Endothelial cell of umbilical vein (primary cell): ENCODE measurements at regions not wholly inside any gene's neighbourhood (a gene's known extent, or its start where the extent isn't known, plus 50 kb on each side); places are given as distances from the start of the nearest gene placed in this dataset.

ENCODE experiments used
- BruUV-seq: library from RNA; stranded (reverse); fragments of 400-500 nt; replicated peaks from 2 replicates; lab custom pipeline; 2021; lab: Mats Ljungman, UMichigan
- CTCF ChIA-PET: fragments of 300-600, 350-600 bp; sonication (Branson Sonifier 250); formaldehyde crosslinking; loops from one replicate; lab custom pipeline; 2021; ENCODE audit warnings: antibody characterized with exemption, inconsistent platforms; lab: Charles Lee
- POLR2A ChIA-PET: fragments of 300-600, 350-600 bp; sonication (Branson Sonifier 250); formaldehyde crosslinking; loops from one replicate; lab custom pipeline; 2021; ENCODE audit warnings: antibody characterized with exemption, inconsistent platforms; lab: Charles Lee
- DNase-seq: peaks from one replicate; pipeline ENCODE4 v3.0.0-alpha.2; 2011; ENCODE audit warnings: low read depth, low spot score
- FAIRE-seq: peaks from 2 replicates; lab custom pipeline; 2011; peaks lifted over from hg19 to GRCh38; lab: Jason Lieb, UNC
- H2AFZ ChIP-seq: 2 replicates; pipeline ENCODE4 v1.6.0; 2012; ENCODE audit warnings: low read depth, low read length, control low read depth, inconsistent platforms
- H3K27ac ChIP-seq: 2 replicates; pipeline ENCODE4 v1.5.1; 2011; ENCODE audit warnings: low read depth, mild to moderate bottlenecking, control low read depth, low read length, moderate library complexity; ENCODE audit not compliant: insufficient read depth
- H3K27me3 ChIP-seq, 2 experiments: 2 replicates each; pipeline versions ENCODE4 v1.6.0 to v1.6.1; 2011; ENCODE audit warnings: low read length in 2 of 2, mixed read lengths in 1 of 2; ENCODE audit not compliant: control insufficient read depth in 2 of 2, insufficient read depth in 2 of 2
- H3K36me3 ChIP-seq, 2 experiments: 2 replicates in 1 of 2; 3 replicates in 1 of 2; pipeline ENCODE4 v1.5.1; 2011; ENCODE audit warnings: low read length in 2 of 2, mild to moderate bottlenecking in 1 of 2, moderate library complexity in 1 of 2; ENCODE audit not compliant: control insufficient read depth in 2 of 2, insufficient read depth in 2 of 2; ENCODE audit errors: extremely low read depth in 1 of 2
- H3K4me1 ChIP-seq: 3 replicates; pipeline ENCODE4 v1.5.1; 2011; ENCODE audit warnings: mild to moderate bottlenecking, low read length; ENCODE audit not compliant: control insufficient read depth, insufficient read depth; ENCODE audit errors: extremely low read depth
- H3K4me2 ChIP-seq: 2 replicates; pipeline ENCODE4 v1.6.1; 2011; ENCODE audit warnings: low read length, control low read depth, mixed read lengths; ENCODE audit not compliant: insufficient read depth
- H3K4me3 ChIP-seq, 3 experiments: fragments of 200-600 bp in 1 of 3; sonication (generic), shearing (Covaris generic) in 1 of 3; replicated peaks in 1 of 3; 2 replicates each; pipeline ENCODE4 v1.5.1; 2011 to 2016; ENCODE audit warnings: control low read depth in 3 of 3, low read length in 3 of 3, mild to moderate bottlenecking in 2 of 3, inconsistent platforms in 1 of 3, low read depth in 1 of 3, moderate library complexity in 1 of 3; ENCODE audit not compliant: insufficient read depth in 1 of 3
- H3K79me2 ChIP-seq: 2 replicates; pipeline ENCODE4 v1.6.0; 2012; ENCODE audit warnings: low read length, inconsistent platforms; ENCODE audit not compliant: control insufficient read depth, insufficient read depth
- H3K9ac ChIP-seq: replicated peaks from 2 replicates; pipeline ENCODE3; 2011; ENCODE audit warnings: low read length, control low read depth; ENCODE audit not compliant: insufficient read depth; ENCODE audit errors: extremely low read depth
- H3K9me1 ChIP-seq: replicated peaks from 3 replicates; pipeline ENCODE4 v1.6.0; 2011; ENCODE audit warnings: mild to moderate bottlenecking, low read length; ENCODE audit not compliant: control insufficient read depth, insufficient read depth; ENCODE audit errors: extremely low read depth
- H3K9me3 ChIP-seq: replicated peaks from 2 replicates; pipeline ENCODE4 v1.5.1; 2012; ENCODE audit warnings: low read length, inconsistent platforms; ENCODE audit not compliant: control insufficient read depth, insufficient read depth
- H4K20me1 ChIP-seq: replicated peaks from 2 replicates; pipeline ENCODE3; 2011; ENCODE audit warnings: mild to moderate bottlenecking, low read length; ENCODE audit not compliant: control insufficient read depth, insufficient read depth; ENCODE audit errors: extremely low read depth
- CTCF ChIP-seq, 2 donors: IDR thresholded peaks; 1 replicate in 1 of 2; 2 replicates in 1 of 2; pipeline ENCODE4 v1.5.1; 2011; ENCODE audit warnings: low read length in 2 of 2, mild to moderate bottlenecking in 2 of 2, moderate library complexity in 2 of 2, control low read depth in 1 of 2, inconsistent platforms in 1 of 2, low read depth in 1 of 2; ENCODE audit not compliant: insufficient read depth in 1 of 2; ENCODE audit errors: extremely low read depth in 1 of 2
- EZH2 ChIP-seq: IDR thresholded peaks from 2 replicates; pipeline ENCODE4 v1.6.1; 2012; ENCODE audit warnings: borderline replicate concordance, low read depth, mild to moderate bottlenecking, moderate library complexity, low read length, inconsistent platforms; ENCODE audit not compliant: severe bottlenecking
- GATA2 ChIP-seq: IDR thresholded peaks from 2 replicates; pipeline ENCODE4 v1.7.0; 2011; ENCODE audit warnings: low read depth, mild to moderate bottlenecking, moderate library complexity, mixed read lengths, low read length; ENCODE audit not compliant: insufficient read length, insufficient read depth
- JUN ChIP-seq: IDR thresholded peaks from 2 replicates; pipeline ENCODE4 v1.6.1; 2011; ENCODE audit warnings: borderline replicate concordance, low read depth; ENCODE audit not compliant: insufficient read length, insufficient read depth
- MAX ChIP-seq: IDR thresholded peaks from 2 replicates; pipeline ENCODE4 v1.6.1; 2011; ENCODE audit not compliant: insufficient read depth, insufficient read length
- MYC ChIP-seq: IDR thresholded peaks from one replicate; pipeline ENCODE4 v1.6.1; 2011; ENCODE audit warnings: mild to moderate bottlenecking, low read depth, low read length
- POLR2A ChIP-seq: IDR thresholded peaks from 2 replicates; pipeline ENCODE4 v1.6.1; 2012; ENCODE audit warnings: low read depth, mild to moderate bottlenecking, control low read depth, low read length
- POLR2AphosphoS5 ChIP-seq: IDR thresholded peaks from 2 replicates; pipeline ENCODE4 v1.6.1; 2012; ENCODE audit warnings: low read depth, mild to moderate bottlenecking, control low read depth, low read length, moderate library complexity; ENCODE audit not compliant: insufficient read depth
- dilution Hi-C: fragments of 300-500 bp; cut with MboI; formaldehyde crosslinking; loops from one replicate; pipeline ENCODE4 v1.15.0; 2019; ENCODE audit warnings: low sequenced_read_pairs; ENCODE audit not compliant: extremely low pct_ligation_motif_present
- intact Hi-C: fragments of 100-400 bp; cut with micrococcal nuclease; formaldehyde crosslinking; loops from one replicate; pipeline ENCODE4 v1.10.0; 2022

- Histone ChIP-seq H3K4me1 (no peaks in the 10 kb centered on the region), H3K36me3 (no peaks in the 10 kb centered on the region), H3K9me1 (no peaks in the 10 kb centered on the region), H3K4me3 (no peak overlapping the region), H3K27ac (no peak overlapping the region), H3K27me3 (no peaks in the 10 kb centered on the region), H3K9ac (no peak overlapping the region), H3K9me3 (no peaks in the 10 kb centered on the region), H3K79me2 (no peaks in the 10 kb centered on the region), H2AFZ (no peak overlapping the region), H4K20me1 (no peaks in the 10 kb centered on the region), H3K4me2 (no peak overlapping the region)
- TF ChIP-seq EZH2: no peak
- dilution Hi-C loops: no loop called here
- no peak for FAIRE-seq
- ChIA-PET POLR2A (no interaction called here), CTCF (interaction anchor here (0.9 to 1.6 kb wide), 2 partner anchors 9 to 255 kb away, joined by 3 to 6 read pairs; no protein-coding TSS in a partner anchor)
- BruUV-seq: no TSS peak
- intact Hi-C loops: no loop called here
- DNase-seq: no peak
Observed at GRCh38 chr17:36858119-36859002, 78.9 kb upstream of the LHX1 start.

- Histone ChIP-seq H3K4me2 (no peak overlapping the region), H4K20me1 (no peaks in the 10 kb centered on the region), H3K27me3 (no peaks in the 10 kb centered on the region), H2AFZ (no peak overlapping the region), H3K9ac (no peak overlapping the region), H3K27ac (no peak overlapping the region), H3K36me3 (no peaks in the 10 kb centered on the region), H3K4me1 (no peaks in the 10 kb centered on the region), H3K9me1 (no peaks in the 10 kb centered on the region), H3K79me2 (no peaks in the 10 kb centered on the region), H3K4me3 (no peak overlapping the region), H3K9me3 (no peaks in the 10 kb centered on the region)
- TF ChIP-seq POLR2A (no peak), EZH2 (no peak), MAX (no peak), CTCF (IDR thresholded peaks at IDR 0.05; ENCODE audit: extremely low read depth in 1 of 2, insufficient read depth in 1 of 2, low read depth in 1 of 2, low read length in 2 of 2) (no peak), MYC (no peak), JUN (no peak), POLR2AphosphoS5 (no peak), GATA2 (no peak)
- ChIA-PET POLR2A (no interaction called here), CTCF (interaction anchor here (1.6 kb wide), 1 partner anchor 9 kb away, joined by 6 read pairs; no protein-coding TSS in a partner anchor)
- intact Hi-C loops: no loop called here
- FAIRE-seq: no peak
- no peak for DNase-seq
- BruUV-seq: no TSS peak
- dilution Hi-C loops: no loop called here
Observed at GRCh38 chr17:36859003-36859300, 78.3 kb upstream of the LHX1 start.
